K562 (cell line): ENCODE measurements at regions not wholly inside any gene's neighbourhood (a gene's known extent, or its start where the extent isn't known, plus 50 kb on each side); places are given as distances from the start of the nearest gene placed in this dataset.

Experiments
- EP300 ChIP-seq: IDR thresholded peaks from 2 replicates; pipeline ENCODE4 v1.6.1; 2012; ENCODE audit warnings: low read length, improper control_type of control experiment
- FOXM1 ChIP-seq, 2 experiments: fragments of 450-650 bp in 1 of 2; sonication (generic) in 1 of 2; formaldehyde crosslinking in 1 of 2; IDR thresholded peaks; 2 replicates each; pipeline versions ENCODE4 v1.6.1 to v1.9.0; 2017 to 2022; ENCODE audit warnings: low read depth in 2 of 2, mild to moderate bottlenecking in 2 of 2, missing genetic modification reagents in 1 of 2, moderate library complexity in 1 of 2
- HMGN3 ChIP-seq: IDR thresholded peaks from 2 replicates; pipeline ENCODE4 v1.6.1; 2011; ENCODE audit warnings: borderline replicate concordance, low read depth, mild to moderate bottlenecking, mixed read lengths, low read length; ENCODE audit not compliant: insufficient read length; ENCODE audit errors: extremely low read depth
- MEF2A ChIP-seq: IDR thresholded peaks from 2 replicates; pipeline ENCODE4 v1.6.1; 2011; ENCODE audit warnings: low read depth, mild to moderate bottlenecking, low read length, moderate library complexity; ENCODE audit not compliant: control insufficient read depth
- MYNN ChIP-seq, 2 experiments: sonication (generic); formaldehyde crosslinking in 1 of 2; IDR thresholded peaks; 2 replicates each; pipeline versions ENCODE4 v1.5.0 to v1.6.1; 2016 to 2020; ENCODE audit warnings: antibody characterized with exemption in 1 of 2, missing genetic modification reagents in 1 of 2
- NCOR1 ChIP-seq: fragments of 450-650 bp; IDR thresholded peaks from 2 replicates; pipeline ENCODE4 v1.6.1; 2016; ENCODE audit warnings: mild to moderate bottlenecking, moderate library complexity
- NFIX ChIP-seq: fragments of 250-450 bp; sonication (Bioruptor Pico); IDR thresholded peaks from 2 replicates; pipeline ENCODE4 v1.4.0; 2020; ENCODE audit warnings: low read depth, mild to moderate bottlenecking, moderate library complexity
- POLR2AphosphoS5 ChIP-seq: IDR thresholded peaks from 2 replicates; pipeline ENCODE4 v1.6.1; 2011; ENCODE audit warnings: mild to moderate bottlenecking, low read depth, low read length, moderate library complexity; ENCODE audit not compliant: control insufficient read depth, insufficient read depth
- POLR3A ChIP-seq: IDR thresholded peaks from 2 replicates; pipeline ENCODE4 v1.6.1; 2011; ENCODE audit warnings: borderline replicate concordance, mild to moderate bottlenecking, moderate library complexity; ENCODE audit not compliant: insufficient read length, insufficient read depth; ENCODE audit errors: extremely low read depth
- STAT5B ChIP-seq: fragments of 250-450 bp; sonication (Bioruptor Pico); IDR thresholded peaks from 2 replicates; pipeline ENCODE4 v1.8.0; 2021; ENCODE audit warnings: mild to moderate bottlenecking, inconsistent platforms
- ZBED1 ChIP-seq: IDR thresholded peaks from 2 replicates; pipeline ENCODE4 v1.6.1; 2014
- ZKSCAN8 ChIP-seq: fragments of 200-800 bp; sonication (Bioruptor generic); IDR thresholded peaks from 2 replicates; pipeline ENCODE4 v1.6.1; 2016; ENCODE audit warnings: missing genetic modification characterization, missing compliant biosample characterization
- ZNF224 ChIP-seq: sonication (generic); formaldehyde crosslinking; IDR thresholded peaks from 2 replicates; pipeline ENCODE4 v1.8.0; 2022; ENCODE audit warnings: mild to moderate bottlenecking, missing genetic modification reagents
- ZNF23 ChIP-seq: fragments of 250-450 bp; sonication (Bioruptor Pico); IDR thresholded peaks from 2 replicates; pipeline ENCODE4 v1.4.0; 2020; ENCODE audit warnings: mild to moderate bottlenecking
- ZNF589 ChIP-seq: fragments of 200-800 bp; sonication (Bioruptor generic); IDR thresholded peaks from 2 replicates; pipeline ENCODE4 v1.6.1; 2016; ENCODE audit warnings: low read depth, missing genetic modification characterization, missing compliant biosample characterization
- TF ChIP-seq, protein P1 (sequence below): fragments of 450-650 bp; formaldehyde crosslinking; IDR thresholded peaks from 2 replicates; pipeline ENCODE4 v1.4.0; 2020; ENCODE audit warnings: mild to moderate bottlenecking, moderate library complexity
- TF ChIP-seq, protein P2 (sequence below): conservative IDR thresholded peaks from 2 replicates; pipeline ENCODE4 v1.6.1; 2011; ENCODE audit warnings: low read depth, mild to moderate bottlenecking, low read length; ENCODE audit not compliant: control insufficient read depth
- TF ChIP-seq, protein P3 (sequence below), 2 experiments: IDR thresholded peaks; 2 replicates each; pipeline ENCODE4 v1.6.1; 2012; ENCODE audit warnings: improper control_type of control experiment in 2 of 2, low read depth in 2 of 2, low read length in 2 of 2, borderline replicate concordance in 1 of 2
- TF ChIP-seq, protein P4 (sequence below): fragments of 250-450 bp; sonication (Bioruptor Pico); IDR thresholded peaks from 2 replicates; pipeline ENCODE4 v1.8.0; 2022; ENCODE audit warnings: inconsistent platforms

DNA sequence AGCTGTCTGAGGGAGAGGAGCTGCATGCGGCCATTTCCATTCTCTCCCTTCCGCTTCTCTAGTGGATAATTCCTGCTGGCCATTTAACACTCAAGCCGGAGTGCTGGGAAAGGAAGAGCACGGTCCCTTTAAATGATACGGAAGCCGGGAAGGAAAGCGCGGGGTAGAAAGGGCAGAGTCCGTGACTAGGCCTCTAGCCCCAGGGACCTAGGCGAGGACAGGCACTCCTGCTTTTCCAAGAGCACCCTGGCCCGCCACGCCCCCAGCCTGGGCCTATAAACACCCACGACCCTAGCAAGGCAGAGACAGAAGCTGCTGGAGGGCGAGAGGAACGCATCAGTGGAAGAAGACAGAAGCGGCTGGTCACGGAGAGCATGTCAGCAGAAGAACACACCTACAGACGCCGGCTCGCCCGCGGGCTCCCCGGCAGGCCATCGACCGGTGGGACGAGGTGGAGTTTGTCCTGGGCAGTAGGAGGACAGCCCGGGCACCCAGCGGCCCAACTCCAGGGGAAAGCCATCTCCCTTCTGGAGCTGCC, 1206.6 kb upstream of the TMEM132C start (continued):
- TF ChIP-seq POLR3A (no peak), EP300 (no peak), POLR2AphosphoS5 (peak; percentile 83), ZKSCAN8 (no peak), MEF2A (no peak), STAT5B (no peak), FOXM1 (IDR thresholded peaks at IDR 0.05; ENCODE audit: low read depth) (peak; percentile 67), FOXM1 (CRISPR knock-in tag; IDR thresholded peaks at IDR 0.05; ENCODE audit: low read depth) (no peak), ZBED1 (no peak), HMGN3 (no peak), ZNF23 (CRISPR knock-in tag) (no peak), NCOR1 (no peak), MYNN (IDR thresholded peaks at IDR 0.05) (0 out of 2 replicates have a peak, but pooled peaks have one; percentile 58), MYNN (CRISPR knock-in tag; IDR thresholded peaks at IDR 0.05) (no peak), ZNF224 (CRISPR knock-in tag) (no peak), NFIX (CRISPR knock-in tag) (no peak), ZNF589 (CRISPR knock-in tag) (no peak)
- TF ChIP-seq, protein P1, sequence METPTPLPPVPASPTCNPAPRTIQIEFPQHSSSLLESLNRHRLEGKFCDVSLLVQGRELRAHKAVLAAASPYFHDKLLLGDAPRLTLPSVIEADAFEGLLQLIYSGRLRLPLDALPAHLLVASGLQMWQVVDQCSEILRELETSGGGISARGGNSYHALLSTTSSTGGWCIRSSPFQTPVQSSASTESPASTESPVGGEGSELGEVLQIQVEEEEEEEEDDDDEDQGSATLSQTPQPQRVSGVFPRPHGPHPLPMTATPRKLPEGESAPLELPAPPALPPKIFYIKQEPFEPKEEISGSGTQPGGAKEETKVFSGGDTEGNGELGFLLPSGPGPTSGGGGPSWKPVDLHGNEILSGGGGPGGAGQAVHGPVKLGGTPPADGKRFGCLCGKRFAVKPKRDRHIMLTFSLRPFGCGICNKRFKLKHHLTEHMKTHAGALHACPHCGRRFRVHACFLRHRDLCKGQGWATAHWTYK: no peak
- TF ChIP-seq, protein P2, sequence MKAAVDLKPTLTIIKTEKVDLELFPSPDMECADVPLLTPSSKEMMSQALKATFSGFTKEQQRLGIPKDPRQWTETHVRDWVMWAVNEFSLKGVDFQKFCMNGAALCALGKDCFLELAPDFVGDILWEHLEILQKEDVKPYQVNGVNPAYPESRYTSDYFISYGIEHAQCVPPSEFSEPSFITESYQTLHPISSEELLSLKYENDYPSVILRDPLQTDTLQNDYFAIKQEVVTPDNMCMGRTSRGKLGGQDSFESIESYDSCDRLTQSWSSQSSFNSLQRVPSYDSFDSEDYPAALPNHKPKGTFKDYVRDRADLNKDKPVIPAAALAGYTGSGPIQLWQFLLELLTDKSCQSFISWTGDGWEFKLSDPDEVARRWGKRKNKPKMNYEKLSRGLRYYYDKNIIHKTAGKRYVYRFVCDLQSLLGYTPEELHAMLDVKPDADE: no peak
- TF ChIP-seq, protein P3, sequence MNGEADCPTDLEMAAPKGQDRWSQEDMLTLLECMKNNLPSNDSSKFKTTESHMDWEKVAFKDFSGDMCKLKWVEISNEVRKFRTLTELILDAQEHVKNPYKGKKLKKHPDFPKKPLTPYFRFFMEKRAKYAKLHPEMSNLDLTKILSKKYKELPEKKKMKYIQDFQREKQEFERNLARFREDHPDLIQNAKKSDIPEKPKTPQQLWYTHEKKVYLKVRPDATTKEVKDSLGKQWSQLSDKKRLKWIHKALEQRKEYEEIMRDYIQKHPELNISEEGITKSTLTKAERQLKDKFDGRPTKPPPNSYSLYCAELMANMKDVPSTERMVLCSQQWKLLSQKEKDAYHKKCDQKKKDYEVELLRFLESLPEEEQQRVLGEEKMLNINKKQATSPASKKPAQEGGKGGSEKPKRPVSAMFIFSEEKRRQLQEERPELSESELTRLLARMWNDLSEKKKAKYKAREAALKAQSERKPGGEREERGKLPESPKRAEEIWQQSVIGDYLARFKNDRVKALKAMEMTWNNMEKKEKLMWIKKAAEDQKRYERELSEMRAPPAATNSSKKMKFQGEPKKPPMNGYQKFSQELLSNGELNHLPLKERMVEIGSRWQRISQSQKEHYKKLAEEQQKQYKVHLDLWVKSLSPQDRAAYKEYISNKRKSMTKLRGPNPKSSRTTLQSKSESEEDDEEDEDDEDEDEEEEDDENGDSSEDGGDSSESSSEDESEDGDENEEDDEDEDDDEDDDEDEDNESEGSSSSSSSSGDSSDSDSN (IDR thresholded peaks at IDR 0.05; ENCODE audit: borderline replicate concordance in 1 of 2, low read depth in 2 of 2, low read length in 2 of 2): peak; percentile 36 to 67; a peak in 1 of 4 replicates
- TF ChIP-seq, protein P4, sequence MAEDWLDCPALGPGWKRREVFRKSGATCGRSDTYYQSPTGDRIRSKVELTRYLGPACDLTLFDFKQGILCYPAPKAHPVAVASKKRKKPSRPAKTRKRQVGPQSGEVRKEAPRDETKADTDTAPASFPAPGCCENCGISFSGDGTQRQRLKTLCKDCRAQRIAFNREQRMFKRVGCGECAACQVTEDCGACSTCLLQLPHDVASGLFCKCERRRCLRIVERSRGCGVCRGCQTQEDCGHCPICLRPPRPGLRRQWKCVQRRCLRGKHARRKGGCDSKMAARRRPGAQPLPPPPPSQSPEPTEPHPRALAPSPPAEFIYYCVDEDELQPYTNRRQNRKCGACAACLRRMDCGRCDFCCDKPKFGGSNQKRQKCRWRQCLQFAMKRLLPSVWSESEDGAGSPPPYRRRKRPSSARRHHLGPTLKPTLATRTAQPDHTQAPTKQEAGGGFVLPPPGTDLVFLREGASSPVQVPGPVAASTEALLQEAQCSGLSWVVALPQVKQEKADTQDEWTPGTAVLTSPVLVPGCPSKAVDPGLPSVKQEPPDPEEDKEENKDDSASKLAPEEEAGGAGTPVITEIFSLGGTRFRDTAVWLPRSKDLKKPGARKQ (CRISPR knock-in tag): no peak
